NCI-H2107 treated with DMSO at 0.1 percent for 48 hours (cell line): ENCODE measurements at regions not wholly inside any gene's neighbourhood (a gene's known extent, or its start where the extent isn't known, plus 50 kb on each side); places are given as distances from the start of the nearest gene placed in this dataset.

Experiments
- DNase-seq: peaks from one replicate; lab custom pipeline; 2025; ENCODE audit not compliant: unreplicated experiment; lab: John Stamatoyannopoulos, UW

- no peak for DNase-seq
Observed at GRCh38 chr13:112244495-112245177, 131.5 kb upstream of the SPACA7 start.

GRCh38 chr13:112245179-112245724 lies 130.9 kb upstream of the SPACA7 start:
- DNase-seq, result no peak

- DNase-seq, result no peak
Observed at GRCh38 chr13:112245989-112246388, 130.2 kb upstream of the SPACA7 start.

- DNase-seq, result no peak
Observed at GRCh38 chr13:112246731-112247470, 129.3 kb upstream of the SPACA7 start.

- DNase-seq, result peak; percentile 36
Observed at GRCh38 chr13:112247471-112248405, 128.4 kb upstream of the SPACA7 start.

GRCh38 chr13:112248406-112248760 lies 127.8 kb upstream of the SPACA7 start:
- DNase-seq, result no peak

- DNase-seq, result peak; percentile 79
Observed at GRCh38 chr13:112248862-112249592, 127.1 kb upstream of the SPACA7 start.

GRCh38 chr13:112249644-112250610 lies 126.2 kb upstream of the SPACA7 start:
- no peak for DNase-seq

GRCh38 chr13:112250788-112251445 lies 125.2 kb upstream of the SPACA7 start:
- no peak for DNase-seq

GRCh38 chr13:112251930-112252585 lies 124.1 kb upstream of the SPACA7 start:
- no peak for DNase-seq

GRCh38 chr13:112252804-112253590 lies 123.2 kb upstream of the SPACA7 start:
- no peak for DNase-seq

GRCh38 chr13:112253631-112254030 lies 122.5 kb upstream of the SPACA7 start:
- DNase-seq, result no peak

- DNase-seq, result no peak
Observed at GRCh38 chr13:112254061-112254818, 121.9 kb upstream of the SPACA7 start.

- no peak for DNase-seq
Observed at GRCh38 chr13:112254900-112255299, 121.3 kb upstream of the SPACA7 start.

- DNase-seq, result no peak
Observed at GRCh38 chr13:112255550-112256120, 120.5 kb upstream of the SPACA7 start.

GRCh38 chr13:112256716-112257494 lies 119.2 kb upstream of the SPACA7 start:
- no peak for DNase-seq
